Osteocyte (in vitro differentiated cells): ENCODE measurements at regions not wholly inside any gene's neighbourhood (a gene's known extent, or its start where the extent isn't known, plus 50 kb on each side); places are given as distances from the start of the nearest gene placed in this dataset.

ENCODE experiments used
- DNase-seq: peaks from one replicate; pipeline ENCODE4 v3.0.0; 2021; ENCODE audit warnings: mixed read lengths; ENCODE audit not compliant: unreplicated experiment; ENCODE audit errors: extremely low spot score
- H3K27ac Mint-ChIP-seq: one replicate; pipeline ENCODE4 v1.8.0; 2021; ENCODE audit warnings: mild to moderate bottlenecking, mixed read lengths; ENCODE audit not compliant: unreplicated experiment
- H3K27me3 Mint-ChIP-seq: one replicate; pipeline ENCODE4 v1.8.0; 2021; ENCODE audit warnings: mixed read lengths; ENCODE audit not compliant: unreplicated experiment
- H3K36me3 Mint-ChIP-seq: one replicate; pipeline ENCODE4 v1.8.0; 2021; ENCODE audit warnings: mixed read lengths; ENCODE audit not compliant: unreplicated experiment
- H3K4me1 Mint-ChIP-seq: one replicate; pipeline ENCODE4 v1.8.0; 2021; ENCODE audit warnings: mixed read lengths; ENCODE audit not compliant: unreplicated experiment
- H3K4me3 Mint-ChIP-seq: one replicate; pipeline ENCODE4 v1.8.0; 2021; ENCODE audit warnings: mild to moderate bottlenecking, moderate library complexity, mixed read lengths; ENCODE audit not compliant: unreplicated experiment
- H3K9me3 Mint-ChIP-seq: one replicate; pipeline ENCODE4 v1.8.0; 2021; ENCODE audit warnings: mixed read lengths; ENCODE audit not compliant: unreplicated experiment
- TF ChIP-seq, protein P1 (sequence below): fragments of 200-600 bp; sonication (generic); IDR thresholded peaks from 2 replicates; pipeline ENCODE4 v1.5.0; 2021; ENCODE audit warnings: antibody characterized with exemption, mild to moderate bottlenecking, moderate library complexity

DNA sequence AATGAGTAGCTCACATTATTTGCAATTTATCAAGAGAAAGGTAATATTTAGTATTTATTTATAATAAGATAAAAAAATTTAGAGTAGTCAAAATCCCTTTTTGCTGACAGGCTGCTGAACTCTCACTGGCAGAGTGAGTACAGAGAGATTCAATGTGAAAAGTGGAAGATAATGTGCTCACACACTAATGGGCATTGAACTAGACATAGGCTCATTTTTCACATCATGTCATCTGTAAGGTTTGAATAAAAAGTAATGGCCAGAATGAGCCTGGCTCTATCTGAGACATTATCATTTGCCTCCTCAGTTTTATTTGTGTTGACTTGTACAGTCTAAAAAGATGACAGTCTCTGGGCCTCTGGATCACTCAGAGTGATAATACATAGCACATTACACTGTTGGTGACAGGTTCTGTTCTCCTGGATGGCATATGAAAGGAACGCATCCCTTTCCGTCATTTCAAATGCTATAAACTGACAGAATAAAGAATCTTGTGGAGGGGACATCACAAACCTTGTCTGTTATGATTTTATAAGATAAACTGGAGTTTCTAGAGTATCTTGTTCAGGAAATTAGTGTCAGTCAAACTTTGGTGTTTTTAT, 812.9 kb downstream of the NR4A2 start:
- Mint-ChIP-seq H3K4me1 (no peaks in the 10 kb centered on the region), H3K27ac (no peak overlapping the region), H3K27me3 (peaks cover 11% of the 10 kb centered on the region), H3K36me3 (no peaks in the 10 kb centered on the region), H3K4me3 (no peak overlapping the region), H3K9me3 (no peaks in the 10 kb centered on the region)
- no peak for DNase-seq
- TF ChIP-seq, protein P1, sequence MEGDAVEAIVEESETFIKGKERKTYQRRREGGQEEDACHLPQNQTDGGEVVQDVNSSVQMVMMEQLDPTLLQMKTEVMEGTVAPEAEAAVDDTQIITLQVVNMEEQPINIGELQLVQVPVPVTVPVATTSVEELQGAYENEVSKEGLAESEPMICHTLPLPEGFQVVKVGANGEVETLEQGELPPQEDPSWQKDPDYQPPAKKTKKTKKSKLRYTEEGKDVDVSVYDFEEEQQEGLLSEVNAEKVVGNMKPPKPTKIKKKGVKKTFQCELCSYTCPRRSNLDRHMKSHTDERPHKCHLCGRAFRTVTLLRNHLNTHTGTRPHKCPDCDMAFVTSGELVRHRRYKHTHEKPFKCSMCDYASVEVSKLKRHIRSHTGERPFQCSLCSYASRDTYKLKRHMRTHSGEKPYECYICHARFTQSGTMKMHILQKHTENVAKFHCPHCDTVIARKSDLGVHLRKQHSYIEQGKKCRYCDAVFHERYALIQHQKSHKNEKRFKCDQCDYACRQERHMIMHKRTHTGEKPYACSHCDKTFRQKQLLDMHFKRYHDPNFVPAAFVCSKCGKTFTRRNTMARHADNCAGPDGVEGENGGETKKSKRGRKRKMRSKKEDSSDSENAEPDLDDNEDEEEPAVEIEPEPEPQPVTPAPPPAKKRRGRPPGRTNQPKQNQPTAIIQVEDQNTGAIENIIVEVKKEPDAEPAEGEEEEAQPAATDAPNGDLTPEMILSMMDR = no peak

DNA sequence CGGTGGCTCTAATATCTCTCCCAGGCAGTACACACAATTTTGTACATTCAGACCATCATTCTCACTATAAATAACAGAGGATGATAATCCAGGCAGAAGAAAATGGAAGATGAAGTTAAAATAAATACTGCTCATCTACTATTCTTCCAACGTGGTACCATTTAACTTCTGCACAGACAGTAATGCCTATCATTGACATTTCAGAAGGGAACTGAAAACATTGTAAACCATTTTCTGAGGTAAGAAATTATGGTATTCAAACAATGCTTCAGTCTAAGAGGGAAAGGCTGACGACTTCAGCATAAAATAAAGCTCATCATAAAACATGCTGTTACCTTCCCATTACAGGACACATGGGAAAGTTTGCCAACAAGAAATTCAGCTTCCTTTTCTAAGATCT, 814.4 kb downstream of the NR4A2 start:
- Mint-ChIP-seq H3K4me3 (no peak overlapping the region), H3K27ac (no peak overlapping the region), H3K27me3 (peaks cover 14% of the 10 kb centered on the region), H3K9me3 (no peaks in the 10 kb centered on the region), H3K4me1 (no peaks in the 10 kb centered on the region), H3K36me3 (no peaks in the 10 kb centered on the region)
- DNase-seq = no peak
- TF ChIP-seq, protein P1 = no peak

DNA sequence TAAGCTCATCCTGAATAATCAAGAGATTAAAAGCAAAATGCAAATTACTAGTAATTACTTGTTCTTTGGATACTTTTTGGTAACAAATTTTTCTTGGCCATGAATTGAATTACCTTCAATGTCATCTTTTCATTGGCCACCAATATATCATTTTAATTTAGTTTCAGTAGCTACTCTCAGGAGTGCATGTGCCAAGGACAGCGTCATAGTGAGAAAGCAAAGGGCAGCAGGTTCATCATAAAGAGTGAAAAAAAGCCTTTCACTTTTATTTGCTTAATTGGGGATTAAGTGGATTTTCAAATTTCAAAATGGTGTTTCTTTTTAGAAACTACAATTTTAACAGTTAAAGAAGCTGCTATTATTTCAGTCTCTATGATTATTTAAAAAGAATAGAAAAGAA, 815.2 kb downstream of the NR4A2 start:
- H3K36me3 Mint-ChIP-seq = no peaks in the 10 kb centered on the region
- H3K9me3 Mint-ChIP-seq = no peaks in the 10 kb centered on the region
- peaks cover 14% of the 10 kb centered on the region for H3K27me3 Mint-ChIP-seq
- no peak overlapping the region for H3K27ac Mint-ChIP-seq
- TF ChIP-seq, protein P1 = no peak
- H3K4me3 Mint-ChIP-seq = no peak overlapping the region
- no peak for DNase-seq
- no peaks in the 10 kb centered on the region for H3K4me1 Mint-ChIP-seq

DNA sequence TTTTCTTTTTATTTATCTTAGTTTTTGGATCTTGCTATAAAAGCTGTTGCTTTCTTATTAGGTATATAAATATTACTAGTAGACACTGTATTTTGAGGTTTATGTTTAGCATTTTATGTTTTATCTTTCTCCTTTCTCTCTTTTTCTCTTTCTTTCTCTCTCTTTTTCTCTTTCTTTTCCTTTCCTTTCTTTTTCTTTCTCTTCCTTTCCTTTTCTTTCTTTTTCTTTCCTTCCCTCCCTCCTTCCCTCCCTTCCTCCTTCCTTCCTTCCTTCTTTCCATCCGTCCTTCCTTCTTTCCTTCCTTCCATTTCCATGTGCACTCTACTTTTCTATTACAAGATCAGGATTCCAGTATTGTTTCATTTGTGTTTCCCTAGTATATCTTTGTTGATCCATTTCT, 814.8 kb downstream of the KCNJ3 start:
- H3K4me3 Mint-ChIP-seq = no peak overlapping the region
- DNase-seq = no peak
- TF ChIP-seq, protein P1 = no peak
- H3K9me3 Mint-ChIP-seq = no peaks in the 10 kb centered on the region
- H3K4me1 Mint-ChIP-seq = no peaks in the 10 kb centered on the region
- H3K27ac Mint-ChIP-seq = no peak overlapping the region
- peaks cover 12% of the 10 kb centered on the region for H3K27me3 Mint-ChIP-seq
- H3K36me3 Mint-ChIP-seq = no peaks in the 10 kb centered on the region

DNA sequence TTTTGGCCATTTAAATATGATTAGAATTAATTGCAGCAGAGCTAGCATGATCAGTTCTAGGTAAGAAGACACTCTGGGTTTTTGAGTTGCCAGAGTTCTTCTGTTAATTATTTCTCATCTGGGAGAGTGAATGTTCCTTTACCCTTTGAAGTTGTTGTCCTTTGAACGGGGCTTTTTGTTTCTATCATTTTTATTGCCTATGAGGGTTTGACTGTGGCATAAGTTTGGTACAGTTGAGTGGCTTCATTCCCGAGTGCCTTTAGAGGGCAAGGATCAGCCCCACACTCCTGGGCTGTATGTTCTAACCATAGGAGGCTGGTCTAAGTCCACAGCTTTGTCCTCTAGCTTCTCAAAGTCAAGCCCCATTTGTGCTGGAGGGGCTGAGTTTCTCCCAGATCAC, 804.3 kb downstream of the KCNJ3 start:
- no peaks in the 10 kb centered on the region for H3K36me3 Mint-ChIP-seq
- no peak overlapping the region for H3K27ac Mint-ChIP-seq
- H3K27me3 Mint-ChIP-seq = no peaks in the 10 kb centered on the region
- DNase-seq = no peak
- H3K4me1 Mint-ChIP-seq = no peaks in the 10 kb centered on the region
- TF ChIP-seq, protein P1 = no peak
- no peak overlapping the region for H3K4me3 Mint-ChIP-seq
- peaks cover 7% of the 10 kb centered on the region for H3K9me3 Mint-ChIP-seq
